ENCODE measurements at regions not wholly inside any gene's neighbourhood (a gene's known extent, or its start where the extent isn't known, plus 50 kb on each side); places are given as distances from the start of the nearest gene placed in this dataset.

- TF ChIP-seq NRF1 (IDR thresholded peaks at IDR 0.05; ENCODE audit: low read depth, low read length) (no peak), ZBTB33 (IDR thresholded peaks at IDR 0.05; ENCODE audit: borderline replicate concordance, low read depth) (no peak), FOXJ3 (CRISPR knock-in tag; IDR thresholded peaks at IDR 0.05) (no peak)
Measured at GRCh38 chr17:64787921-64788271, 125.8 kb upstream of the SMURF2 start (continued).

- TF ChIP-seq REST (IDR thresholded peaks at IDR 0.05; ENCODE audit: low read depth, low read length) (no peak), POLR2AphosphoS5 (IDR thresholded peaks at IDR 0.05; ENCODE audit: low read depth, low read length) (no peak), MEF2A (IDR thresholded peaks at IDR 0.05; ENCODE audit: borderline replicate concordance, low read depth) (no peak), GATA2 (CRISPR knock-in tag; IDR thresholded peaks at IDR 0.05) (no peak)
- Histone ChIP-seq H3F3A (replicated peaks; ENCODE audit: insufficient read depth) (no peaks in the 10 kb centered on the region), H2AFZ (ENCODE audit: low read depth) (no peak overlapping the region), H3K27ac (ENCODE audit: low read depth in 2 of 2, low read length in 1 of 2) (no peak overlapping the region), H3K4me2 (no peak overlapping the region), H3K4me1 (ENCODE audit: control insufficient read depth in 1 of 2, insufficient read depth in 2 of 2, low read depth in 1 of 2, low read length in 1 of 2) (peaks cover 0 to 2% of the 10 kb centered on the region in 2 experiments; a peak in 1 of 4 replicates), H3K9ac (no peak overlapping the region), H3K27me3 (ENCODE audit: insufficient read depth) (no peaks in the 10 kb centered on the region), H3K9me3 (no peaks in the 10 kb centered on the region), H4K20me1 (ENCODE audit: insufficient read depth) (no peaks in the 10 kb centered on the region), H3K4me3 (ENCODE audit: low read depth in 2 of 2, low read length in 1 of 2) (no peak overlapping the region), H3K9me2 (no peaks in the 10 kb centered on the region), H3K36me3 (replicated peaks in 1 of 2; ENCODE audit: control insufficient read depth in 1 of 2, insufficient read depth in 2 of 2, low read length in 1 of 2) (peaks cover 10 to 33% of the 10 kb centered on the region in 2 experiments), H3K79me2 (ENCODE audit: insufficient read depth) (no peaks in the 10 kb centered on the region)
- WGBS (ENCODE audit: low lambda C conversion rate), result 96% methylated on average over 11 of the region's 11 CpGs
- ChIA-PET CTCF (interaction anchor here (3.0 kb wide), 1 partner anchor 11 kb away, joined by 16 read pairs; no protein-coding TSS in a partner anchor), POLR2A (no interaction called here)
- no peak for DNase-seq
Measured at GRCh38 chr17:64787255-64787920, 125.3 kb upstream of the SMURF2 start.

- ChIA-PET POLR2A (no interaction called here), CTCF (interaction anchor here (3.0 kb wide), 1 partner anchor 10 kb away, joined by 16 read pairs; no protein-coding TSS in a partner anchor)
- no peak for DNase-seq
- Histone ChIP-seq H3K79me2 (ENCODE audit: insufficient read depth) (no peaks in the 10 kb centered on the region), H3F3A (replicated peaks; ENCODE audit: insufficient read depth) (no peaks in the 10 kb centered on the region), H4K20me1 (ENCODE audit: insufficient read depth) (no peaks in the 10 kb centered on the region), H3K27me3 (ENCODE audit: insufficient read depth) (no peaks in the 10 kb centered on the region), H2AFZ (ENCODE audit: low read depth) (no peak overlapping the region), H3K27ac (ENCODE audit: low read depth in 2 of 2, low read length in 1 of 2) (no peak overlapping the region), H3K9me3 (no peaks in the 10 kb centered on the region), H3K9me2 (no peaks in the 10 kb centered on the region), H3K4me2 (no peak overlapping the region), H3K9ac (no peak overlapping the region), H3K4me1 (ENCODE audit: control insufficient read depth in 1 of 2, insufficient read depth in 2 of 2, low read depth in 1 of 2, low read length in 1 of 2) (peaks cover 0 to 2% of the 10 kb centered on the region in 2 experiments; a peak in 1 of 4 replicates), H3K4me3 (ENCODE audit: low read depth in 2 of 2, low read length in 1 of 2) (no peak overlapping the region), H3K36me3 (replicated peaks in 1 of 2; ENCODE audit: control insufficient read depth in 1 of 2, insufficient read depth in 2 of 2, low read length in 1 of 2) (peaks cover 7 to 29% of the 10 kb centered on the region in 2 experiments)
- 91% methylated on average over 12 of the region's 12 CpGs for WGBS (ENCODE audit: low lambda C conversion rate)
- TF ChIP-seq FOSL2 (IDR thresholded peaks at IDR 0.05; ENCODE audit: borderline replicate concordance, low read depth) (no peak), TEAD4 (IDR thresholded peaks at IDR 0.05; ENCODE audit: borderline replicate concordance, insufficient read depth) (no peak), USF1 (IDR thresholded peaks at IDR 0.05; ENCODE audit: borderline replicate concordance, low read depth) (no peak), CTCF (IDR thresholded peaks at IDR 0.05) (no peak), NFIC (IDR thresholded peaks at IDR 0.05; ENCODE audit: borderline replicate concordance) (no peak), REST (IDR thresholded peaks at IDR 0.05; ENCODE audit: low read depth, low read length) (no peak)
Measured at GRCh38 chr17:64786337-64786736, 124.2 kb upstream of the SMURF2 start.

All from SK-N-SH (cell line).